ENCODE measurements at regions not wholly inside any gene's neighbourhood (a gene's known extent, or its start where the extent isn't known, plus 50 kb on each side); places are given as distances from the start of the nearest gene placed in this dataset.

DNA sequence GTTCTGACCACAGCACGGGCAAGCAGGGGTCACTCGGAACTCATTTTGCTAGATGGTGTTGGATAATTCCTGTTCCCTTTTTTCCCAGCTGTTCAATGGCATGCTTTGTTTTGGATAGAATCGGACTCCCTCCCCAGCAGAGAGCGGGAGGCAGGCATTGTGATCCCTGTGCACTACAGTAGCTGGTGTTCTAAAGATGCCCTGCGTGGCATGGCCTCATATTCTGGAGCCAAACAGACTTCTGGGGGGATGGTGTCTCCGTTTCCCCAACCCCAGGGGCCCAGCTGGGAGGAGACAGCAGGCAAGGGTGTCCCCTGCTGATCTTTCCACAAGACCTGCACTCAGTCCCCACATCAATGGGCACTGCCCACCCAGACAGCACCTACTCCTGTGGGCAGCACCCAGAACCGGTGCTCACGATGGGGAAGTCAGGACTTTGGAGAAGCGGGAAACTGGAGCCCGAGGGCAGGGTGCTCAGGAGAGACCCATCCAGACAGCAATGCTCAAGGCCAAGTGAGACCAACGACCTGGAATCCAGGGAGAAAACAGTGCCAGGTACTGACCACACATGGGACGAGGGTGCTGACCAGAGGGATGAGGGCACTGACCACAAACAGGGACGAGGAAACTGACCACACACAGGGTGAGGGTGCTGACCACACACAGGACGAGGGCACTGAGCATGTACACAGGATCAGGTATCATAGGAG lies 934.9 kb downstream of the BRD1 start:
- Histone ChIP-seq H3K4me2 (ENCODE audit: low read depth, low read length) (no peak overlapping the region), H3K9me1 (ENCODE audit: insufficient read depth, low read length) (no peaks in the 10 kb centered on the region), H2AK5ac (ENCODE audit: low read depth, low read length) (no peak overlapping the region), H3K79me1 (ENCODE audit: low read depth in 1 of 2, low read length in 2 of 2) (no peaks in the 10 kb centered on the region), H3K14ac (replicated peaks; ENCODE audit: low read depth, low read length) (no peak overlapping the region), H3K4ac (ENCODE audit: low read depth, low read length) (no peak overlapping the region), H3K18ac (ENCODE audit: low read depth, low read length) (no peak overlapping the region), H3K9ac (ENCODE audit: low read depth, low read length) (no peak overlapping the region), H3K27me3 (ENCODE audit: control insufficient read depth, insufficient read depth, low read length) (no peaks in the 10 kb centered on the region), H2BK20ac (ENCODE audit: low read depth, low read length) (no peak overlapping the region), H2BK5ac (ENCODE audit: low read depth, low read length, poor library complexity, severe bottlenecking) (no peak overlapping the region), H4K91ac (ENCODE audit: insufficient read depth, low read depth, low read length) (no peak overlapping the region), H3K4me3 (ENCODE audit: insufficient read depth, low read depth, low read length) (no peak overlapping the region), H3K23ac (ENCODE audit: low read depth, low read length) (no peak overlapping the region), H4K5ac (ENCODE audit: low read depth, low read length) (no peak overlapping the region), H3K27ac (ENCODE audit: insufficient read depth, low read length) (no peak overlapping the region), H4K8ac (ENCODE audit: low read depth in 2 of 2, low read length in 2 of 2) (no peak overlapping the region), H3K56ac (ENCODE audit: extremely low read depth, insufficient read depth, low read length) (no peak overlapping the region), H2AFZ (replicated peaks; ENCODE audit: low read length, poor library complexity) (no peak overlapping the region), H2BK15ac (ENCODE audit: low read depth, low read length) (no peak overlapping the region), H2BK120ac (ENCODE audit: low read depth, low read length) (no peak overlapping the region), H4K20me1 (ENCODE audit: insufficient read depth, low read length) (no peaks in the 10 kb centered on the region), H3K4me1 (ENCODE audit: control insufficient read depth, insufficient read depth, low read length) (no peaks in the 10 kb centered on the region), H2AK9ac (replicated peaks; ENCODE audit: low read depth, low read length, poor library complexity) (no peak overlapping the region), H3K36me3 (ENCODE audit: control insufficient read depth, insufficient read depth, low read length) (no peaks in the 10 kb centered on the region), H3K9me3 (ENCODE audit: control insufficient read depth, insufficient read depth, low read length) (peaks cover 73% of the 10 kb centered on the region)
- in situ Hi-C loops (cut with MboI; ENCODE audit: low sequenced_read_pairs): no loop called here
- ATAC-seq (ENCODE audit: low read depth) (no peak), DNase-seq (no peak)
- WGBS, 2 experiments (ENCODE audit: extremely low coverage in 2 of 2, insufficient read length in 1 of 2): 51% methylated on average over 6 of the region's 14 CpGs; no CpG with 5 or more reads in 1 of the 2 experiments
- ChIA-PET POLR2A (ENCODE audit: unreplicated experiment) (no interaction called here), CTCF (no interaction called here)
- no TSS peak for BruUV-seq (replicated peaks)
- dilution Hi-C loops (cut with HindIII; ENCODE audit: low sequenced_read_pairs, unreplicated experiment): no loop called here
- intact Hi-C loops (cut with micrococcal nuclease): no loop called here
- no peak for TF ChIP-seq POLR2A (IDR thresholded peaks at IDR 0.05; ENCODE audit: low read depth, low read length)
- TF ChIP-seq NFE2L2 (IDR thresholded peaks at IDR 0.05; ENCODE audit: low read depth, low read length): no peak
- TF ChIP-seq MAZ (IDR thresholded peaks at IDR 0.05; ENCODE audit: borderline replicate concordance, low read depth, low read length): no peak
- no peak for TF ChIP-seq CEBPB (IDR thresholded peaks at IDR 0.05; ENCODE audit: low read depth, low read length)

All from IMR-90 (cell line).